ENCODE measurements at regions not wholly inside any gene's neighbourhood (a gene's known extent, or its start where the extent isn't known, plus 50 kb on each side); places are given as distances from the start of the nearest gene placed in this dataset.
A peak's percentile ranks its signal among the peaks of the same experiment; 100 is the strongest.
"Not testable (repeated sequence)": the region's sequence is repeated elsewhere in the genome, so short reads cannot be mapped to it uniquely, and the experiment has no call there.

DNA sequence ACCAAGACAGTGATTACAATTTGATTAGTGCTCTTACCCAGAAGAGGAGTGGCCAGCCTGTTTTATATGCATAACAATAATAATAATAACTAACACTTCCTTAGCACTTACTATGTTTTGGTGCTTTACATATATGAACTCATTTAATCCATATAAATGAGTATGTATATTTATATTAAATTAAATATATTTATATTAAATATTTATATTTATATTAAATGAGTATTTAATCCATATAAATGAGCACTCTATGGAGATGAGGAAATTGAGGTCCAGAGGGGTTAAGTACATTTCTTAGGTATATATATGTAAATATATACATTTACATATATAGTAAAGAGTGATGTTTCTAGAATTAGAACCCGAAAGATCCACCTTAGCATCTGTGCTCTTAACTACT, 673.9 kb upstream of the ACVR2A start:
- DNase-seq = no peak

DNA sequence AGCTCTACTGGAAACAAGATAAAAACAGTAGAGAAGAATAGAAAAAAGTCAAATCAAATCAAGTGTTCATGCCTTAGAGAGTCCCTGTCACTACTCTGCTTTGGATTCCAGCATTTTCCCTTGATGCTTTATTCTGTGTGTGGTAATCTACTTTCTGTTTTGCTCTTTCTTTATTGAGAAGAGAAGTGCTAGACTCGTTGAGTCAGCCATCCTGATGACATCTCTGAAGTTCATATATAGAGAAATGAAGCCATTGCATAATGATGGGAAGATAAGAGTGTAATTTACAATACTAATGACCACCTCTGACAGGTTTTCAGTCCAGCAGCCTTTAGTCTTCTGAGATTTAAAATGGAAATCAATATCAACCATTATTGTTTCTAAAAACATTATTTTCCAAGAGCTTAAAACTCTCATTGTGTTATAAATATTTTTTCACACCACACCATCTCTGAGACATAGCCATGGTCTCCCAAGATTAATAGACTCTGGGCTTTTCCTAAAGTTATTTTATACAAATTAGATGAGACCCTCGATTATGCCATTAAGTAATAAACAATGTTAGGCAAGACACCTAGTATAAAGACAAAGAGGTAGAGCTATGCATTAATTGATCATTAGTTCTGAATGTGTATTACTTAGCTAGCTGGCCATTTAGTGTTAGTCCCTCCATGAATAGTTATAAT, 679.0 kb upstream of the ACVR2A start:
- peak; percentile 4 for DNase-seq

DNA sequence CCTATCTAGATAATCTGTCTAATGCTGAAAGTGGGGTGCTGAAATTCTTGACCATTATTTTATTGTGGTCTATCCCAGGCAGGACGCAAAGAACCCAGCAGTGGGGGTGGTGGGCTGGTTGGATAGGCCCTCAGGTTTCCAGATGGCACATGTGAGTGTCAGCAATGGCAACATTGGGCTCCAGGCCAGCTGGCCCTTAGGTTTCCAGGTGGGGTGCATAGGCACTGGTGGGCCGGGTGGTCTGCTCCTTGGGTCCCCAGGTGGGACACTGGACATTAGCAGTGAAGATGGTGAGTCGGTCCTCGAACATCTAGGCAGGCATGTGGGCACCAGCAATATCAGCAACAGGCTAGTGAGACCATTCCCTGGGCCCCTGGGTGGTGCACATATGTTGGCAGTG, 680.3 kb upstream of the ACVR2A start:
- DNase-seq = no peak

DNA sequence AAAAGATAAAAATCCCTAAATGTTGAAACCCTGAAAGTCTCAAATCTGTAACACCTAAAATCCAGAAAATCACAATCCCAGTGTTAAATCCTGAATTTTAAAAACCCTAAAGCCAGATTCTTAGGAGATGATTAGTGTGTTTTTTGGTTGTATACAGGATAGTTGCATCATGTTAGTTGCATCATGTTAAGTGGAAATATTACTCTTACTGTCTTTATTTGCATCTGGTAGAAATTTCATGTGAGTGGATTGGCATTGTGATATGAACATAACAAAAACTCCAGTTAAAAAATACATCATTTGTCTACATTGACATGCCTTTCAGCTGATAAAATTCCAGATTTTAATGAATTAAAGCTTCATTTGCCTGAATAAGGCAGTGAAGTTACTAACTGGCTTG, 683.1 kb upstream of the ACVR2A start:
- no peak for DNase-seq

DNA sequence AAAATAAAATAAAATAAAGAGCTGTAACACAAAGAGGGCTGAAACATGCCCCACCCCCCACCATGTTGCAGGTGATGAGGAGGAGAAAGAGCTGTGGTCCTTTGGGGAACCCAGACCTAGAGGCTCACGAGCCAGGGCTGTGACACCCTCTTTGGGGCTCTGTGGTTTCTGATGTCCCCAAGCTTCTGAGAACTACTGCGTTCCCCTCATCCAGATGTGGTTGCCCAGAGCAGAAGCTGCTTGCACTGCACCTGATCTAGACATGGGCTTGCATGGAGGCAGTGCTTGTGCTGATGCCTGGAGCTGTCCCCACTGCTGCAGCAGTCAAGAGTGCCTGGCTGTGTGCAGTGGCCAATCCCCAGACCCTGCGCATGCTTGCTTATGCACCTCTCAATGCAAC, 687.9 kb upstream of the ACVR2A start:
- DNase-seq = no peak

DNA sequence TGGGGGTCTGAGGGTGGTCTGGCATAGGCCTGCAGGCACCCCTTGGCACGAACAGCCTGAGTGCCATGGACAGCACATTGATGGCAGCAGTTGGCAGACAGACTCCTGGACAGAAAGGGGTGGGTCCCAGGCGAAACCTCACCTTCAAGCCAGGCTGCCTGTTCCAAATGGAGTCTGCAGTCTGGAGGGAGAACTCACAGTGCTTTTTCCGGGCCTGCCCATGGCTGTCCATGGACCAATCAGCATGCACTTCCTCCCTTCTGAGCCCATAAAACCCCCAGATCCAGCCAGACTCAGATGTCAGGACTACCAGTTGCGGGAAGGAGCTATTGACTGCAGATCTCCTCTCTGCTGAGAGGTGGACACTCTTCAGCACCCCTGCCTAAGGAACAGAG, 694.6 kb upstream of the ACVR2A start:
- no peak for DNase-seq

DNA sequence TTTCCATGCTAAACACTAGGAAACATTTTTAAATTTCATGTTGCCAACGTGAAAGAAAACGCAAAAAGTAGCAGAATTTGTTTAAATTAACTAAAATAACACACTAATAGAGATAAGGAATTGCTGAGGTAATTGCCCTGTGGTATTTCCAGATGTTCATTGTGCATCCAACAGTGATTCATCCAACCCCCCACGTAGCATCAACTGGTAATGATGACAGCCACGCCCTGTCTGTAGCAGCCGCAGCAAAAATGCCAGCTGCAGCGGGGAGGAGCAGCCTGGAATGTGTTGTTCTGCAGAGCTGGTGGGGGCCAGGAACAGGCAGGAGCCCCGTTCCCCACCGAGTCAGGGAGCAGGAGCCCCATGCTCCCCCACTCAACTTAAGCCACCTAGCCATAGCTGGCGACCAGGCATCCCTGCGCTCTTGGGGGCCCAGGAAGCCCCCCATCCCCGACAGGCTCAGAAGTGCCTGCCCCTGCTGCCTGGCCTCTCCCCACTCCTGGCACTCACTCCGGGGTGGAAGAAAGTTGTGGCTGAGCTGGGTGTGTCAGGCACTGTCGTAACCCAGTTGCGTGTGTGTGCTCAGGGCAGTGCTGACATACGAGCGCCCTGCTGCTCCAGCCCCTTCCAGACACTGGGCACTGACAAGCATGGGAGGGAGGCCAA, 695.1 kb upstream of the ACVR2A start:
- DNase-seq = no peak

DNA sequence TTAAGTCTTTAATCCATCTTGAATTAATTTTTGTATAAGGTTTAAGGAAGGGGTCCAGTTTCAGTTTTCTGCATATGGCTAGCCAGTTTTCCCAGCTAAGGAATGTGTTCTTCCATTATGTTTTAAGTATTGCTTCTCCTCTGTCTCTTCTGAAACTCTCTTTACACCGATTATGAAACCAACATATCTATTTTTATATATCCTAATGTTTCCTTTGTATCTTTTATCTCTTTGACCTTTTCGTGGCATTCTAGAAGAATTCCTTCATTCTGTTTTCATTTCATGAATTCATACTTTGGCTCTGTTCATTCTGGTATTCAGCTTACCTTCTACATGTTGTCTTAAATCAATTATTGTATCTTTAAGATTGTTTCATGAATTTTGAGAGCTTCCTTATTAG, 697.0 kb upstream of the ACVR2A start:
- no peak for DNase-seq

DNA sequence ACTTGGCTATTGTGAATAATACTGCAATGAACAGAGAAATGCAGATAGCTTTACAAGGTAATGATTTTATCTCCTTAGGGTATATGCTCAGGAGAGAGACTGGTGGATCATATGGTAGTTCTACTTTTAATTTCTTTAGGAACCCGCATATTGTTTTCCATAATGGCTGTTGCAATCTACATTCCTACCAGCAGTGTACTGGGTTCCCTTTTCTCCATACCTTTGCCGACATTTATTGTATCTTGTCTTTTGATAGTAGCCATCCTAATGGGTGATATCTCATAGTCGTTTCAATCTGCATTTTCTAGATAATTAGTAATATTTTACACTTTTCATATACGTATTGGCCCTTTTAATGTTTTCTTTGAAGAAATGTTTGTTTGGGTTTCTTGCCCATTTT, 702.9 kb upstream of the ACVR2A start:
- no peak for DNase-seq

DNA sequence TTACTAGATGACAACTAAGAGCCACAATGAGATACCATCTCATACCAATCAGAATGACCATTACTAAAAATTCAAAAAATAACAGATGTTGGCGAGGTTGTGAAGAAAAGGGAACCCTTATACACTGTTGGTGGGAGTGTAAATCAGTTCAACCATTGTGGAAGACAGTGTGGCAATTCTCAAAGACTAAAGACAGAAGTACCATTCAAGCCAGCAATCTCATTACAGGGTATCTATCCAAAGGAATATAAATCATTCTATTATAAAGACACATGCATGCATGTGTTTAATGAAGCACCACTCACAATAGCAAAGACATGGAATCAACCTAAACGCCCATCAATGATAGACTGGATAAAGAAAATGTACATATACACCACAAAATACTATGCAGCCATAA, 705.1 kb upstream of the ACVR2A start:
- DNase-seq = not testable (repeated sequence)

DNA sequence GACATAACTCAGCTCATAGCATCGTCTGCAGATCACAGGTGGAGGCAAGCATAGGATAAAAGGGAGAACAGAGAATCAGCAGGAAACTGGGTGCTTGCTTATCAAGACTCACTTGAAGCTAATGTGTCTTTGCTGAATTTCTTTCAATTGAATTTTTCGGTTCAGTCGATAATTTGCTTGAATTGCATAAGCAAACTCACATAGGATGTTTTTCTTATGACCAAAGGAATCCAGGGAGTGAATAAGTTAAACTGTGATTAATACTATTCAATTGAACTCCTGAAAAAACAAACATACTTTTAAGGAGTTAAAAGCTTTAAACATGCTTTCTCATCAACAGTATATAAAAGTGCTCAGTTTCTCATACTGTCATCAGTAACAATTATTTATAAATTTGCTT, 707.1 kb upstream of the ACVR2A start:
- no peak for DNase-seq

DNA sequence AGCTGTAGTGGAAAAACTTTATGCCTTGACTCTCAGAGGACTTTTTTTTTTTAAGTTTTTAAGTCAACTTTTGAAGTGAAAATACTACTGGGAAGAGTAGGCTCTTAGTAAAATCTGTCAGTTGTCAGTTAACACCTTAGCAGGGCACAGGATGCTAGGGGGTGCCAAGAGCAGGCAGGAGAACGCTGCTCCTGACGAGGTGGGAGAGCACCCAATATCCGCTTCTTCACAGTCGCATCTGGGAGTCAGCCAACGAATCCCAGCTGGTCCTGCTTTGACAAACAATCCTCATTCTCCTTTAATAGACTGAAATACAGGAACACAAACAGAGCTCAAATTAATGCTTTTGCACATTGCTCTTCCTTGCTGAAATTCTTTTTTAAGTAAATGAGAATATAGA, 709.5 kb upstream of the ACVR2A start:
- DNase-seq = no peak

DNA sequence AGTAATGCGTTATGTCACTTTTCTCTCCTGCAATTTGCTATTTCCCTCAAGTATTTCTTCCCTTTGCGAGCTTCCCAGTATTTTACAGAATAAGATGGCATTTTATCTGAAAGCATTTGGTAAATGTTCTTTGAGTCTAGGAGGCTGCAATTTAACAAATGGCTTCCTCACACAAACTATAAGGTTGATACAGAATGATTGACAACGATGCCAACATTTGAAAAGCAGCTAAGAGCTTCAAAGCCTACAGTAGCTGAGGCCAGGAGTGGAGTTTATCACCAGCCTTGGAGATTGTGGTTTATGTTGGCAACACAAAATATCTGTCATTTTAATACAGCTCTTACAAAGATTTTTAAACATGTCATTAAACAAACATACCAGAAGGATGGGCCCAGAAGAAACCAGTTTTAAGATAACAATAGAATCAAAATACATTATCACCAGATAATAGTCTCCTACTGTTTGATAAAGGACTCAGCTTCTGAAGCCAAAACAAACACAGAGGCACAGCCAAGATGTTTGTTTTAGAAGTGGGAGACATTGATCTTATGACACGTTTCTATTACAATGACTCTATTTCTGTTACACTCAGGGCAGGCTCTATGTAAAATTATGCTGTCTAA, 711.4 kb upstream of the ACVR2A start:
- DNase-seq = no peak

DNA sequence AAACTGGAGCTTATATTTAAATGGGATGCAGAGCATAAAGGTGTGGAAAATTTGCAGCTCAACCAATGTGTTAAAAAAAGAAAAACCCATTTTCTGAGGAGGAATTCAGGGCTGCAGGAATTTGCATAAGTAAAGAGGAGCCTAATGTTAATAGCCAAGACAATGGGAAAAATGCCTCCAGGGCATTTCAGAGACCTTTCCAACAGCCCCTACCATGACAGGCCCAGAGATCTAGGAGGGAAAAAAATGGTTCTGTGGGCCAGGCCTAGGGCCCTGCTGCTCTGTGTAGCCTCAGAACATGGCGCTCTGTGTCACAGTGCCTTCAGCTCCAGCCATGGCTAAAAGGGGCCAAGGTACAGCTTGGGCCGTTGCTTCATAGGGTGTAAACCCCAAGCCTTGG, 719.7 kb upstream of the ACVR2A start:
- no peak for DNase-seq

DNA sequence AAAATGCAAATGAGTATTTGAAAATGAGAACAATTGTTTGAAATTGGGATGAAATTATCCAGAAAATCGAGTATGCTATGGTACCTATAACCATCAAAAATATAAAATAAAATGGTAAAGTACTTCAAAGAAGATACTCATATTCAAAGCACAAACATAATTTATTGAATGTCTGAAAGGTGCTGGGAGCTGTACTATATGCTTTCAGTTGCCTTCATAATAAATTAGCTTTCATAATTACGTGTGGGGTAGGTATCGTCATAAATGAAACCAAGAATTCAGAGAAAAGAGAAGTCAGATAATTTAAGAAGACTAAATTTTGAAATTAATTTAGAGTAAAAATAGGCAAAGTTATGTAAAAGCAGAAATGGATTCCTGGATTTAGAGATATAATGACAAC, 721.9 kb upstream of the ACVR2A start:
- no peak for DNase-seq

DNA sequence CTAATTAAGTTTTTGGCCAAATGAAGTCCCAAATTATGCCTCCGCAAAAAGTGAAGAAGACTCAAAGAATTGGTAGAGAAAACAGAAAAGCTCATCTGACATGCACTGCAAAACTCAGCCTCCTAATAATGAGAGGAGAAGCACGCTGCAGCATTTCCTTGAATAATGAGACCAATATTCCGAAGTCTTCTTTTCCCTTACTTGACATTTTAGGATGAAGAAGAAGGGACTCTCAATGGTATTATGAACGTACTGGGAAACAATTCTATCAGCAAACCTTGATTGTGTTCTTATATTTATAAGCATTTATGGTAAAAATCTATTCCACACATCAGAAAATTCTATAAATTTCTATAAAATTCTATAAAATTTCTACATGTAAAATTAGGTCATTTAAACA, 733.9 kb upstream of the ACVR2A start:
- no peak for DNase-seq

DNA sequence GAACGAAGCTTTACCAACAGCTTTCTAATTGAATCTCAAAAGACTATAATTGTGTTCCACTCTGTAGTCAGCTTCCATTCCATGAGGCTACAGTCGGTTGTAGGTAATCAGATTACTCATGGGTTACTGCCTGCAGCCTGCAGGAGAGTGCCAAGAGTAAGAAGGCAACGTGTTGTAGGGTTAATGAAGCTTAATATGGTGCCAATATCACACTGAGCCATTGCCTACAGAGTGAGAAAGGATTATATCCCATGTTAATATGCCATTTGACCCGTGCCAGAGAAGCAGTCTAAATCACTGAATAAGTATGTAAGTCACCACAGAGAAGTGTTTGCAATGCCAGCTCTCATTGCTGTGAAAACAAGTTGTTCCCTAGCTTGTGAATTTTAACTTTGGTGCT, 734.5 kb upstream of the ACVR2A start:
- no peak for DNase-seq

DNA sequence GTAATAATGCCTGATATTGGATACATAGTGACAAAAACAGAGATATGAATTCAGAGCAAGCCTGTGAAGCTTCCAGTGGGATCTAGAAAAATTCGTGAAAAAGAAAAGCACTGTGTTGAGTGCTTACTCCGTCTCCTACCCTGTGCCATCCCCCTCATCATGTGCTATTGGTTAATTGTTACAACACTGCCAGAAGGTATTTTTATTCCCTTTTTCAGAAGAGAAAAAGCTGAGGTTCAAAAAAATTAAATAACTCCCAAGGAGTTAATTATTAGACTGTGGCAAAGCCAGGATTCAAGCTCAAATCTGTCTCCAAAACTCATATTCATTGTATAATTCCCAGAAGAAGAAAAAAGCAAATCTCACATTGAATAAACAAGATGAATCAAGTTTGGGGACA, 735.5 kb upstream of the ACVR2A start:
- DNase-seq = no peak

DNA sequence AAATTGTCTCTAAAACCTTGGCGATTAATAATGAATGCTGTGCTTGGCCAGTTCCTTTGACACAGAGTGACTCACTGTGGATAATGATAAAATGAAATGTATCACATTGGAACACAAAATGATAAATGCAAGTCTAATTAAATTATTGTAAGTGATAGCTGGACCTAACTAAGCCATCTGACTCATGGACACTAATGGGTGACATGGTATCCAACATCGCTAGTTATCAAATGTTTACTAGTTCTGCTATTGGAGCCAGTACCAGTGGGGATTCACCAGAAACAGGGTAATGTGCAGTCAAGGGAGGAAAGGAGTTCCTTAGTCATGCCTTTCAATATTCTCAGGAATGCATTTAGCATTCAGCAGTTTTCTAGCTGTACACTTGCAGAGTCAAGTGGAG, 736.3 kb upstream of the ACVR2A start:
- DNase-seq = no peak

DNA sequence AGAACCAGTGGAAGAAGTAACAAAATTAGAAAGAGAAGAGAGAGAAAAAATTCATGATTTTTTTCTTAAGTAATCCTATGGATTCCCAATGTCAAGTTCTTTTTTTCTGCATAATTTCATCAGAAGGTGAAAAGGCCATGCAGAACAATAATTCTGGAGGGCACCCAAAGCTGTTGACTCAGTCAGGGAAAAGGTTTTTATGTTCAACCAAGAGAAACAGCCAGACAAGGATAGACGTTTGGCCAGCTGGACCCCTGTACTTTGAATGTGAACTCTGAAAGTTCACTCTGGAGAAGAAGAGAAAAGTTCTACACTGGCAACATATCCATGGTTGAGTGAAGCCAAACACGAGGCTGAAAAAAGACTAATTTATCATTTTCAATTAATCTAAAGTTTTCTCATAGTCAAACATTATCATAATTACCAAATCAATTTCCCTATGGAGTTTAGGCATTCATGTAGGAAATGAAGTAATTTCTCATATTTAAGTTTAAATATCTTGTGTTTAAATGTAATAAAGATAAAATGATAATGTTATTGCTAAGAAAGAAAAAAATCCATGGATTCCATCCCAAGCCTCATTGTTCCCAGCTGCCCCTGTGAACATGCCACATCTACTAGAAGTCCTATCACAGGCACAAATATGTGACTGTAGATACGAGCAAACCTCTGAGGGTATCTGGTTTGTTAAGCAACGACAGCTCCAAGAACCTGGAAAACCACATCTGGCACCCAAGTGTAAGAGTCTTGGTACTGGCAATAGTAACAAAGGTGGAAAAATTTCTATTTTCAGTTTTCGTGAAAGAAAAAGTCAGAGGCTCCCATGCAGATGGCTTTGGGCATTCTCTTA, 742.7 kb upstream of the ACVR2A start:
- DNase-seq = no peak

DNA sequence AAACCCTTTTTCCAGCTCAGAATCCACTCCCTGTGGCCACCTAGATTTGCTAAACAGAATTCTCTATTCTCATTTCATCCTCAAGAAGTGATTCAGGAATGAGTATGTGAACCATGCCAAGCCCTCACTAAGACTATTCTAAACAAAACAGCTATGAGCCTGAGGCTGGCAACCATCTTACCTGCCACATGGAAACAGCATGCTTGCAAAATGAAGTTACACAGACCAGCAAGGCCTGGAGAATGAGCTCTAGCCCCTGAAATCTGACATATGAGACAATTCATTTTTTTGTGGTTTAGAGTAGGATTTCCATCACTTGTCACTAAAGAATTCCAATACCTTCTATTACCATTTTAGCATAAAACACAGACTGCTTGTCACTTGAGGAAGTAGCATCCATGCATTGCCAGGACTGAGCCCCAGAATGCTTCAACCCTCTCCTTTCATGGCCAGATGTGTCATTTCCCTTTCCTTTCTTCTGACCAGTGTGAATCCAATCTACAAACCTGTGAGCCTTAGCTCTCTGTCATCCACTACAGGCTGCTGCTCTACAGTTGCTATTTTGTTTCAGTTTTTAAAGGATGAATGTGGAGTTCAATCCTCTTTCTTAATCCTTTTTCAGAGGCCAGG, 744.3 kb upstream of the ACVR2A start:
- DNase-seq = no peak

DNA sequence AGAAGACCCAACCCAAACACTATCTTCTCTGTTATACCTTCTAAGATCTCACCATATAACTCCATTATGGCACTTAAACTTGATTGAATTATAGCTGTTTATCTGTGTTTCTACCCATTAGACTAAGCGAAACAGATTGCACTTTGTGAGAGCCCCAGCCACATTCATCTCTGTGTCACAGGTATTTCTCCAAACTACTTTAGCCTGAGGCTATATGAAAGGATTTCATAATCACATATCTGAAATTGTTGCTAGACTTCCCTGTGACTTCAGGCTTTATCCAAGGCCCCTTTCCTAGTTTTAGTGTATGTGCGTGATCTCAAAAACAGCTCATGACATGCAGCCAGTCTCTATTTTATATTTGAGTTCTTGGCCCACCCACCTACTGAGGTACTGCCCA, 745.0 kb upstream of the ACVR2A start:
- DNase-seq = no peak

DNA sequence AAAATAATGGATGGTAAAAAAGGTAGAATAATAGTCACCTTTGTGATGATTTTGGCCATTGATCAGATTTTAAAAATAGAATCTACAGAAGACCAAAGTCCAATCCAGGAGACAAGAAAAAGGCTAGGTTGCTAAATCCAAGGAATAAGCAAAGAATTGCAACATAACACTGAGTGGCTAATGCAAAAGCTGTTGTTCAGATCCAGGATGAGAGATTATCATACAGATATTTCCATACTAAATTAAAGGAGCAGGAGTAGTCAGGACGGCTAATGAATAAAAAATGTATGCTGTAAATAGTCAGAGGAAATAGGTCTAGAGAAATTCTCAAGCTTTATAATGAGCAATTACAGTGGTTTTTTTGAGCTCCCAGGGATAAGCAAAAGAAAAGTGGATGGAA, 745.9 kb upstream of the ACVR2A start:
- DNase-seq = no peak

Data from OCI-M1 (cell line).